ENCODE measurements at regions not wholly inside any gene's neighbourhood (a gene's known extent, or its start where the extent isn't known, plus 50 kb on each side); places are given as distances from the start of the nearest gene placed in this dataset.

- TF ChIP-seq ZNF296 (CRISPR knock-in tag; conservative IDR thresholded peaks at IDR 0.05) (no peak), TCF12 (IDR thresholded peaks at IDR 0.05) (no peak), TCF12 (CRISPR knock-in tag; IDR thresholded peaks at IDR 0.05) (no peak), NBN (conservative IDR thresholded peaks at IDR 0.05) (no peak), CTCF (CRISPR knock-in tag; IDR thresholded peaks at IDR 0.05) (no peak), USF2 (IDR thresholded peaks at IDR 0.05; ENCODE audit: low read depth, low read length) (no peak), USF2 (CRISPR knock-in tag; IDR thresholded peaks at IDR 0.05; ENCODE audit: borderline replicate concordance) (no peak)
Measured at GRCh38 chr14:98462908-98463307, 809.1 kb downstream of the BCL11B start.

Data from HepG2 (cell line).